HG02623 (cell line): ENCODE measurements at regions not wholly inside any gene's neighbourhood (a gene's known extent, or its start where the extent isn't known, plus 50 kb on each side); places are given as distances from the start of the nearest gene placed in this dataset.

Experiments used
- ATAC-seq: cut with Tn5 transposase; IDR thresholded peaks from one replicate; pipeline ENCODE4 v1.9.1; 2021; ENCODE audit warnings: moderate library complexity; ENCODE audit not compliant: unreplicated experiment

GRCh38 chr2:128435576-128436478 is 117.2 kb upstream of the HS6ST1 start:
- no peak for ATAC-seq

DNA sequence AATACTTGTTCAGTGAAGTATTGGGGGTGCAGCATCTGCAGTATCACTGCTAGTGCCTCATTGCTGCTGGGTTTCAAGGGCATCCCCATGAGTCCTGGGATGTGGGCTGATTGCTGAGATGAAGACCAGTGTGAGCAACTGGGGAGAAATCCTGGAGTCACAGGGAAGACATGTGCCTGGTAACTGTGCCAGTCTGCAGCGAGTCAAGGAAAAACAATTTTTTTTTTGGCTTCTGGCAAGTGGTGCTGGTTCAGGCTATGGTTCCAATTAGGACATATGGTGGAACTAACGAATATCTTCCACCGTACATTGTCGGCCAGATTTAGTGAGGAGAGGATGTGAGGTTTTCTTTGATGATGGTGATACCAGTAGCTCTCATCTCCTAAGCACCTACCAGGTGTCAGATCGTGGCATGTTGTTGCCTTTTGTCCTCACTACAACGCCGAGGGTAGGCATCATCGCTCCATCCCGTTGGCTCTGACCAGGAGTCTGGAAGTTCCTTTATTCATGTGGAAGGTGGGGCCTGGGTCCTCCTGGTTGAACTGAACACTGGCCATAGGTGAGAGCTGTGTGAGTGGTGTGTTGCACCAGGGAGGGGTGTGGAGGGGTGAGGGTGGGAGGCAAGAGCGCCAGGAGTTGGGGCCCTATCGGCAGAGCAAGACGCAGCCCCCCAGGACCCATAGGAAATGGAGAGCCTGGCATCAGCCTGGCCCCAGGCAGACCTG is 118.0 kb upstream of the HS6ST1 start:
- no peak for ATAC-seq

GRCh38 chr2:128437204-128437565 is 118.5 kb upstream of the HS6ST1 start:
- no peak for ATAC-seq

- no peak for ATAC-seq
These were observed 119.4 kb upstream of the HS6ST1 start for GRCh38 chr2:128438091-128438490.

- no peak for ATAC-seq
These were observed 119.9 kb upstream of the HS6ST1 start for GRCh38 chr2:128438586-128438985.

GRCh38 chr2:128439031-128439790 is 120.5 kb upstream of the HS6ST1 start:
- ATAC-seq: no peak

DNA sequence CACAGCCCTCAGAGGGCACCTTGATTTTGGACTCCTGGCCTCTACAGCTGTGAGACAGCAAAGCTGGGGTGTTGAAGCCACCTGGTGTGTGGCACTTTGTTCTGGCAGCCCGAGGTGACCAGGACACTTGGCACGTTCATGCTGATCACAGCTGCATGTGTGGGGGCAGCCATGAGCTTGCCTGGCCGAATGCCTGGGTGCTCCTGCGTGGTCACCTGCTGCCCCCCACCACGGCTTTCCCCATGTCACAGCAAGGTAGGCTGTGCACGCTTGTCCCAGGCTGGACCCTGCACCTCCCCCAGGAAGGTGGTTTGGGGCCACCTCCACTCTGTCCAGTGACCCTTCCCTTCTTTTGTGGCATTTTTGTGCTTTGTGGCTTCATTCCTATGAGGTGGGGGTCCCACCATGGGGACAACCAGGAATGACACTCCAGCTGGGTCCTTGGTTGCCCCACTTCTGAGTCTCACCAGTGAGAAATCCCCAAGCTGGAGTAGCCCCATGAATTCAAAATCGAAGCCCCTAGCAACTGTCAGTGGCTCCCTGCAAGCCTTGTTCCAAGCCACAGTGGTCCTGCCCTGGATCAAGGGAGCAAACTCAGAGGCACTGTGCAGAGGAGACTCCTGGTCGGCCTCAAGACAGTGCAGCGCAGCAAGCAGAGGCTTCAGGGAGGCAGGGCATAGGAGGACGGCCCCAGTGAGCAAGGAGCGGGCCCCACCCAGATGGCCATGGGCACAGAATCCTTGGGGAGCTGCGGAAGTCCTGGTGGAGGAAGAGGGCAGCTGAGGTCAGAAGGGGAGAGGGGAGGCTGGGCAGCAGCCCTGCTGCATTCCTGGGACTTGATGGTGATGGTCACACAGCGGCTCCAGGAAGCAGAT is 121.4 kb upstream of the HS6ST1 start:
- ATAC-seq: no peak

GRCh38 chr2:128440666-128441340 is 122.1 kb upstream of the HS6ST1 start:
- ATAC-seq: no peak

DNA sequence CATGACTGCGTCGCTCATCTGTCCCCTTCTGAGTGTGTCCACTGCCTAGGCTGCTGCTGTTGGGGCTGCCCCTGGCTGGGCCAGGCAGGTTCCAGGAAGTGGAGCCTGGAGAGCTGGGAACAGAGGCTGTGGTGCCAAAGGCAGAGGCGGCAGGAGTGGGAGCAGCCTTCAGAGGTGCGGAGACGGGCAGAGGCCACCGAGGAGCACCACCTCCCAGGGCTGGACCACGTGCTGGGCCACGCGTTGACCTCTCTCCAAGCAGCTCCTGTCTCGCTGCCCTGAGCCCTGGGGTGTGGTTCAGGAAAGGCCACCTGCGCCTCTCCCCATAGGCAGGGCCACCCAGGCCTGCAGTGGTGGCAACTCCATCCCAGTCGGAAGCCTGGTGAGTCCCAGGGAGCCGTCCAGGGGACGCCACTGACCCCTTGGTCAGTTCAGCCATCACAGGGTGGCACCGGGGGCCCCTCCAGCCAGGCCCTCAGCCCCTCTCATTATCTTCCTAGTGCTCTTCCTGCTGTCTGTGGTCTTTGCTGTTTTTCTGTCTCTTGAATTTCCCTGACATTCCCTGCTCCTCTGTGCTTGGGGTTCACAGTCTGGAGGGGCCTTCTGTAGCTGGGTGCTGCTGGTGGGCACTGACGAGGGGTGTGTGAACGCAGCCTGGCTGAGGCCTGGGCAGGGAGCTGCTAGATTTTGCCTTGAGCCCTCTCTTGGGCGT is 122.8 kb upstream of the HS6ST1 start:
- no peak for ATAC-seq

GRCh38 chr2:128442053-128442751 is 123.5 kb upstream of the HS6ST1 start:
- no peak for ATAC-seq

DNA sequence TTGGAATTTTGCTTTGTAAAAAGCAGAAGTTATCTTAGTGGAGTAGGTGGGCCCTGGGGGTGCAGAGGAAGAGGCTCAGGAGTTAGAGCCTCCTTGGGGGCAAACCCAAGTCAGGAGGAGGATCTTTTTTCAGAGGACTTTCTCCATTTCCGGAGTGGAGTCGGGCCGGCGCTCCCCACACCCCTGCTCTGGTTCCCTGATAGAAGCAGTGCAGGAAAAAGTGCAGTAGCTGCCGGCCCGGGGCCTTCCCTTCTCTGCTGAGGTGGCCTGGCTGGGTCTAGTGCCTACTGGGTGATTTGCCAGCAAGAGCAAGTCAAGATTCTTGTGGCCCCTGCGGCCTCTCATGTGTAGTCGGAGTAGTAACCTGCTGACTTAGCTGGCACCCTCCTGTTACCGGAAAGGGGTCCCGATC is 124.2 kb upstream of the HS6ST1 start:
- no peak for ATAC-seq

DNA sequence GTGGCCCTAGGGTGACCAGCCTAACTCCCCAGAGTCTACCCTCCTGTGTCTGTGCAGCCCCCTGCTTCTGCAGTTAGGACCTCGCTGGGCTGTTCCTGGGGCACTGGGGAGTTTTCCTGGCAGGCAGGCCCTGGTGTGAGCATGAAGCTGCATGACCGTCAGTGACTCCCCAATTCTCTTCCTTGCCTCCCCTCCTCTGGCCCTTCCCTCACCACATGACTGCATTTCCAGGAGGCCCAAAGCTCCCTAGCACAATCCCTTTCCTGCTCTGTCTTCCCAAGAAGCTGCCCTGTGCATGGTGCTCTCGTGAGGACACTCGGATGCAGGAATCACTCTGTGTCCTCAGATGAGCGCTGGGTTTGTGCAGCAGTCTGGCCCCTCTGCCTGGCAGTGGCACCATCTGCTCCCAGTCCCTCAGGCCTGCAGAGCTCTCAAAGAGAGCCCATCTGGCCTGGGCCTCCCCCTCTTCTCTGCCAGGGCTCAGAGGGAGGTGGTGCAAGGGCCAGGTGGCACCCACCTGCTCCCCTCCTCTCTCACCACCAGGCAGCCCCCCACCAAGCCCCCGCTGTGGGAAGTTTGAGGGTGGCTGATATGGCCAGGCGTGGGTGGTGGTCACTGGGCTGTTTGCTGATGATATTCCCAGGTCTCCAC is 125.6 kb upstream of the HS6ST1 start:
- ATAC-seq: no peak

DNA sequence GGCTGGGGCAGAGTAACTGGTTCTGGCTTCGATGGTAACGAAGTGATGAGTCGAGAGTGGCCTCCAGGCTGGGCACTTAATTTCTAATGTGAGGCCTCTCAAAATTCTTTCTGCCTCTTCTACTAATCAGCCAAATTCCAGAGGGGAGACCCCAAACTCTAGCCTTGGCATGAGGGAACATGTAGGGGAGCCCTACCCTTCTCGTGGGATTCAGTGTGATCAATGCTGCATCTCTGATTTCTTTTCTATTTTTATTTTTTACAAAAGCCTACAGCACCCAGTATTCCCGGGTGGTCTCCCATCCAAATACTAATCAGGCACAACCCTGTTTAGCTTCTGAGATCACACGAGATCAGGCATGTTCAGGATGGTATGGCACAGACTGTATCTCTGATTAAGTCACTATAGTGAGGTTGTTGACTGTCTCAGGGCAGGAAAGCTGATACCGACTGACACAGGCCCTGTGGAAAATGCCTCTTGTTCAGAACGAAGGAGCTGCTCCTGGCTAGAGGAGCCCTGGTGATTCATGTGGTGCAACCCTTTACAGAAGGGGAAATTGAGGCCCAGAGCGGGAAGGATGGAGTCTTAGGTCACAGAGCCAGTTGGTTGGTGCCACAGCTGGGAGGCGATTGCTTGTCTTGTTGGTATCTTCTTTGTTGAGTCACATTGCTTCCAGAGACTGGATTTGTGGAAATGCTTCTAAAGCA is 126.3 kb upstream of the HS6ST1 start:
- ATAC-seq: no peak

GRCh38 chr2:128445523-128445900 is 126.8 kb upstream of the HS6ST1 start:
- ATAC-seq: no peak

GRCh38 chr2:128446049-128446873 is 127.6 kb upstream of the HS6ST1 start:
- no peak for ATAC-seq

DNA sequence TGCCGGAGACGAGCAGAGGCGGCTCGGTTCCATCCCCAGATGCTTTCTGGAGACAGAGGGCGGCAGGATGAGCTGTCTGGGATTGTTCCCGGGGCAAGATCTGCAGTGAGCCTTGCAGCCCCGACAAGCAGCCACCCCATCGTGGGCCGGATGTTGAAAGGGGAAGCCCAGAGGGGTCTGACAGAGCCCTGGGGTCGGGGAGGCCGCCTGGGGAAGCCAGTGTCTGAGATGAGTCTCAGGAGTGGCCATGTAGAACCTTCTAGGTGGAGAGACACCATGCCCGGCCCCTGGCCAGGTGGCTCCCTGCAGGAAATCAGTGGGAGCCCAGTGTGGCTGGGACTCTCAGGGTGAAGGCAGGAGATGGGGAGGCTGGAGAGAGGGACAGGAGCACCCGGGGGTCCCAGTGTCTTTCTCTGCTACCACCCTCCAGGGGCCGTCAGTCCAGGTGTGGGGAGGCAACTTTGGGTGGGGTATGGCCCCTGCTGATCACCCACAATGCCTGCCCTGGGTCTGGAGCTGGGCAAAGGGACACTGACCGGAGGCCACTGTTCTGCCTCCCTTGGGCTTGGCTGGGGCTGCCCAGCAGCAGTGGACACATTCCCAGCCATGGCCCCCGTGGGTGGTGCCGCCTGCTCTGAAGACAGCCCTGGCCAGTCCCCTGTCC is 128.3 kb upstream of the HS6ST1 start:
- no peak for ATAC-seq
